ENCODE measurements at regions not wholly inside any gene's neighbourhood (a gene's known extent, or its start where the extent isn't known, plus 50 kb on each side); places are given as distances from the start of the nearest gene placed in this dataset.
A peak's percentile ranks its signal among the peaks of the same experiment; 100 is the strongest.

DNA sequence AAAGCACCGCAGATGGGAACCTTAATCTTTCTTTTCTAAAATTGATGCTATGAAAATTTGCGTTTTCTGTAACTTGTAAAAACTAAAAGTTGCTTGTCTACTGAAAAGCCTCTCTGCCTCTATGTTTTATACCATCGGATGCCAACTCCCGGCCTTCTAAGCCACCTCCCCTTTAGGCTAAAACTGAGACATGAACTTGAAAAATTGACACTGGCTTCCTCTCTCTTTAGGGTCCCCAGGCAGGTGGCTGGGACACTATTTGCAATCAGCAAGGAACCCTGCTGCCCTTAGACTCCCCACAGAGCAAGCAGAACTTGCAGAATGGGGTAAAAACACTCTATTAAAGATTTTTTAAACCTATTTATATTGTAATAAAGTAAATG lies 151.1 kb upstream of the CAMK1G start:
- Histone ChIP-seq H3K9me2 (replicated peaks; ENCODE audit: insufficient read depth, low read length) (no peaks in the 10 kb centered on the region), H3F3A (ENCODE audit: insufficient read depth, low read length) (no peaks in the 10 kb centered on the region), H3K27ac (ENCODE audit: low read length) (no peak overlapping the region), H3K4me1 (ENCODE audit: low read length) (no peaks in the 10 kb centered on the region), H2AFZ (ENCODE audit: low read length) (no peak overlapping the region), H3K79me2 (ENCODE audit: low read length) (no peaks in the 10 kb centered on the region), H3K4me3 (ENCODE audit: low read length) (no peak overlapping the region), H3K36me3 (replicated peaks; ENCODE audit: insufficient read depth, low read length) (no peaks in the 10 kb centered on the region), H3K27me3 (replicated peaks; ENCODE audit: insufficient read depth, low read length) (no peaks in the 10 kb centered on the region), H3K4me2 (ENCODE audit: low read depth, low read length) (no peak overlapping the region), H3K9ac (ENCODE audit: low read length) (no peak overlapping the region), H3K9me3 (replicated peaks; ENCODE audit: insufficient read depth, low read length) (no peaks in the 10 kb centered on the region), H4K20me1 (ENCODE audit: insufficient read depth, low read length) (no peaks in the 10 kb centered on the region)
- no peak for DNase-seq
- TF ChIP-seq EZH2 (optimal IDR thresholded peaks at IDR 0.05; ENCODE audit: low read depth, low read length), result no peak
- TF ChIP-seq, protein P1, sequence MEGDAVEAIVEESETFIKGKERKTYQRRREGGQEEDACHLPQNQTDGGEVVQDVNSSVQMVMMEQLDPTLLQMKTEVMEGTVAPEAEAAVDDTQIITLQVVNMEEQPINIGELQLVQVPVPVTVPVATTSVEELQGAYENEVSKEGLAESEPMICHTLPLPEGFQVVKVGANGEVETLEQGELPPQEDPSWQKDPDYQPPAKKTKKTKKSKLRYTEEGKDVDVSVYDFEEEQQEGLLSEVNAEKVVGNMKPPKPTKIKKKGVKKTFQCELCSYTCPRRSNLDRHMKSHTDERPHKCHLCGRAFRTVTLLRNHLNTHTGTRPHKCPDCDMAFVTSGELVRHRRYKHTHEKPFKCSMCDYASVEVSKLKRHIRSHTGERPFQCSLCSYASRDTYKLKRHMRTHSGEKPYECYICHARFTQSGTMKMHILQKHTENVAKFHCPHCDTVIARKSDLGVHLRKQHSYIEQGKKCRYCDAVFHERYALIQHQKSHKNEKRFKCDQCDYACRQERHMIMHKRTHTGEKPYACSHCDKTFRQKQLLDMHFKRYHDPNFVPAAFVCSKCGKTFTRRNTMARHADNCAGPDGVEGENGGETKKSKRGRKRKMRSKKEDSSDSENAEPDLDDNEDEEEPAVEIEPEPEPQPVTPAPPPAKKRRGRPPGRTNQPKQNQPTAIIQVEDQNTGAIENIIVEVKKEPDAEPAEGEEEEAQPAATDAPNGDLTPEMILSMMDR (IDR thresholded peaks at IDR 0.05; ENCODE audit: low read length), result no peak
- TF ChIP-seq EZH2phosphoT487 (IDR thresholded peaks at IDR 0.05; ENCODE audit: low read length), result no peak

DNA sequence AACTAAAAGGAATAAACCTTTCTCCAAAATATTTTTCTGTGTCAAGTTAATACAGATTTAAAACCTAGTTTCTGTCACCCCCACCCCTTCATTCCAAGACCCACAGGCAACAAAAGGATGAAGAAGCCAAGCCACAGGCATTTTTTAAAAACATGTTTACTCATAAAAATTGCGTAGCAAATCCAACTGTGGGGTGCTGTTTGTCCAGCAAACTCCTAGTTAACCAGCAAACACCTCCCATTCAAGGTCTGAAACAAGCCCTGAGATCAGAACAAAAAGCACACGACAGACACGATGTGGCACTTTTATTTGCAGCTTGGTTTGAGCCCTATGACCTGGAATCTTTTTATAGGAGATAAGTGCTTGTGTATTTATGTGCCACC lies 149.9 kb upstream of the CAMK1G start:
- Histone ChIP-seq H3K36me3 (replicated peaks; ENCODE audit: insufficient read depth, low read length) (no peaks in the 10 kb centered on the region), H4K20me1 (ENCODE audit: insufficient read depth, low read length) (no peaks in the 10 kb centered on the region), H3K4me2 (ENCODE audit: low read depth, low read length) (no peak overlapping the region), H3K4me3 (ENCODE audit: low read length) (no peak overlapping the region), H3K27ac (ENCODE audit: low read length) (no peak overlapping the region), H2AFZ (ENCODE audit: low read length) (no peak overlapping the region), H3K27me3 (replicated peaks; ENCODE audit: insufficient read depth, low read length) (no peaks in the 10 kb centered on the region), H3K4me1 (ENCODE audit: low read length) (no peaks in the 10 kb centered on the region), H3K9ac (ENCODE audit: low read length) (no peak overlapping the region), H3F3A (ENCODE audit: insufficient read depth, low read length) (no peaks in the 10 kb centered on the region), H3K9me2 (replicated peaks; ENCODE audit: insufficient read depth, low read length) (no peaks in the 10 kb centered on the region), H3K9me3 (replicated peaks; ENCODE audit: insufficient read depth, low read length) (no peaks in the 10 kb centered on the region), H3K79me2 (ENCODE audit: low read length) (no peaks in the 10 kb centered on the region)
- TF ChIP-seq, protein P1 (IDR thresholded peaks at IDR 0.05; ENCODE audit: low read length), result no peak
- no peak for TF ChIP-seq EZH2 (optimal IDR thresholded peaks at IDR 0.05; ENCODE audit: low read depth, low read length)
- no peak for DNase-seq

DNA sequence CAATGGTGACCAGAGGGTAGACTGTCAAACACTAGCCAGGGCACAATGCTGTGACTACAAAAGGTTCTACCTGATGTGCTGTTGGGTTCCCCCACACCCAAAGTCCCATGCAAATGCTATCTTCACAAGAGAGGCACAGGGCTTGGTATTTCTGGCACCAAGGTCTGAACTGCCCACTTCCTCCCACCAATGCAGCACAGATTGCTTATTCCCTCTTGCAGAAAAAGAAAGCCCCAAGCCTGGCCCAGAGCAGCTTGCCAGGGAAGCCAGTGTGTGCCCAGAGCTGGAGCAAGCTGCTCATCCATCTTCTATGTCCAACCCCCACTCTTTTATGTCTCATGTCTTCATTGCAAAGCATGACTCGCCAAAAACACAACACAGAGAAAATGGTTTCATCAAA lies 149.4 kb upstream of the CAMK1G start:
- Histone ChIP-seq H3K9me2 (replicated peaks; ENCODE audit: insufficient read depth, low read length) (no peaks in the 10 kb centered on the region), H3K4me2 (ENCODE audit: low read depth, low read length) (no peak overlapping the region), H3K9me3 (replicated peaks; ENCODE audit: insufficient read depth, low read length) (no peaks in the 10 kb centered on the region), H2AFZ (ENCODE audit: low read length) (no peak overlapping the region), H3K36me3 (replicated peaks; ENCODE audit: insufficient read depth, low read length) (no peaks in the 10 kb centered on the region), H3K27me3 (replicated peaks; ENCODE audit: insufficient read depth, low read length) (no peaks in the 10 kb centered on the region), H4K20me1 (ENCODE audit: insufficient read depth, low read length) (no peaks in the 10 kb centered on the region), H3K9ac (ENCODE audit: low read length) (no peak overlapping the region), H3K27ac (ENCODE audit: low read length) (no peak overlapping the region), H3K79me2 (ENCODE audit: low read length) (no peaks in the 10 kb centered on the region), H3K4me1 (ENCODE audit: low read length) (no peaks in the 10 kb centered on the region), H3F3A (ENCODE audit: insufficient read depth, low read length) (no peaks in the 10 kb centered on the region), H3K4me3 (ENCODE audit: low read length) (no peak overlapping the region)
- TF ChIP-seq, protein P1 (IDR thresholded peaks at IDR 0.05; ENCODE audit: low read length), result no peak
- no peak for TF ChIP-seq EZH2 (optimal IDR thresholded peaks at IDR 0.05; ENCODE audit: low read depth, low read length)
- TF ChIP-seq EZH2phosphoT487 (IDR thresholded peaks at IDR 0.05; ENCODE audit: low read length), result no peak
- peak; percentile 18 for DNase-seq

Measured in MM.1S (cell line).